ENCODE measurements at regions not wholly inside any gene's neighbourhood (a gene's known extent, or its start where the extent isn't known, plus 50 kb on each side); places are given as distances from the start of the nearest gene placed in this dataset.

GRCh38 chr4:14700544-14700943 is 301.7 kb upstream of the CPEB2 start:
- TF ChIP-seq ZNF335 (tag by site-specific recombination; conservative IDR thresholded peaks at IDR 0.05) (no peak), ZFP37 (tag by site-specific recombination; IDR thresholded peaks at IDR 0.05) (no peak), ZNF623 (tag by site-specific recombination; IDR thresholded peaks at IDR 0.05) (no peak), HOXC10 (CRISPR knock-in tag; IDR thresholded peaks at IDR 0.05) (no peak), PBX3 (CRISPR knock-in tag; IDR thresholded peaks at IDR 0.05) (no peak), SCRT2 (tag by site-specific recombination; IDR thresholded peaks at IDR 0.05) (no peak), ZNF544 (tag by site-specific recombination; IDR thresholded peaks at IDR 0.05) (no peak)
- ChIA-PET POLR2A (no interaction called here), CTCF (no interaction called here)
- Histone ChIP-seq H3K4me1 (ENCODE audit: control insufficient read depth, insufficient read depth, low read length) (no peaks in the 10 kb centered on the region), H3K9me3 (ENCODE audit: control insufficient read depth, insufficient read depth, low read depth, low read length) (no peaks in the 10 kb centered on the region), H3K4me3 (ENCODE audit: low read depth, low read length) (no peak overlapping the region), H3K27ac (ENCODE audit: extremely low read depth, low read depth, low read length) (no peak overlapping the region), H3K36me3 (ENCODE audit: control insufficient read depth in 2 of 2, insufficient read depth in 1 of 2, low read length in 2 of 2) (no peaks in the 10 kb centered on the region)

- Histone ChIP-seq H3K4me1 (ENCODE audit: control insufficient read depth, insufficient read depth, low read length) (no peaks in the 10 kb centered on the region), H3K4me3 (ENCODE audit: low read depth, low read length) (no peak overlapping the region), H3K36me3 (ENCODE audit: control insufficient read depth in 2 of 2, insufficient read depth in 1 of 2, low read length in 2 of 2) (no peaks in the 10 kb centered on the region), H3K27ac (ENCODE audit: extremely low read depth, low read depth, low read length) (no peak overlapping the region), H3K9me3 (ENCODE audit: control insufficient read depth, insufficient read depth, low read depth, low read length) (no peaks in the 10 kb centered on the region)
- TF ChIP-seq ZNF133 (tag by site-specific recombination; IDR thresholded peaks at IDR 0.05) (no peak), ZNF423 (tag by site-specific recombination; IDR thresholded peaks at IDR 0.05) (no peak), ZNF514 (tag by site-specific recombination; IDR thresholded peaks at IDR 0.05) (no peak), ZNF707 (tag by site-specific recombination; IDR thresholded peaks at IDR 0.05) (no peak), INSM2 (tag by site-specific recombination; IDR thresholded peaks at IDR 0.05) (no peak), MEIS1 (CRISPR knock-in tag; IDR thresholded peaks at IDR 0.05; ENCODE audit: borderline replicate concordance) (no peak), ZNF2 (tag by site-specific recombination; IDR thresholded peaks at IDR 0.05) (no peak), ZNF626 (tag by site-specific recombination; IDR thresholded peaks at IDR 0.05) (no peak), ELK4 (IDR thresholded peaks at IDR 0.05; ENCODE audit: borderline replicate concordance, low read depth, low read length) (no peak), ZNF248 (tag by site-specific recombination; IDR thresholded peaks at IDR 0.05) (no peak), ZNF621 (tag by site-specific recombination; IDR thresholded peaks at IDR 0.05) (no peak), ZNF629 (tag by site-specific recombination; IDR thresholded peaks at IDR 0.05) (no peak), ZNF768 (tag by site-specific recombination; IDR thresholded peaks at IDR 0.05) (no peak), ZNF292 (tag by site-specific recombination; IDR thresholded peaks at IDR 0.05; ENCODE audit: borderline replicate concordance, low read depth) (no peak), ZNF37A (tag by site-specific recombination; IDR thresholded peaks at IDR 0.05) (no peak), ZBTB49 (tag by site-specific recombination; IDR thresholded peaks at IDR 0.05; ENCODE audit: low read depth) (no peak), ZNF155 (tag by site-specific recombination; IDR thresholded peaks at IDR 0.05) (no peak), ZNF837 (tag by site-specific recombination; IDR thresholded peaks at IDR 0.05) (no peak)
- CTCF ChIA-PET: no interaction called here
- POLR2A ChIA-PET: no interaction called here
Measured at GRCh38 chr4:14701389-14701788, 300.9 kb upstream of the CPEB2 start.

Data from HEK293 (cell line).